WERI-Rb-1 (cell line): ENCODE measurements at regions not wholly inside any gene's neighbourhood (a gene's known extent, or its start where the extent isn't known, plus 50 kb on each side); places are given as distances from the start of the nearest gene placed in this dataset.
"Not testable (repeated sequence)": the region's sequence is repeated elsewhere in the genome, so short reads cannot be mapped to it uniquely, and the experiment has no call there.

Source experiments
- DNase-seq: peaks from one replicate; pipeline ENCODE4 v3.0.0-alpha.2; 2020
- H3K27ac ChIP-seq: fragments of 250-450 bp; sonication (Bioruptor Pico); 2 replicates; pipeline ENCODE4 v1.5.1; 2020; ENCODE audit warnings: mild to moderate bottlenecking, moderate library complexity
- H3K27me3 ChIP-seq: fragments of 250-450 bp; sonication (Bioruptor Pico); 2 replicates; pipeline ENCODE4 v1.5.1; 2021; ENCODE audit warnings: mild to moderate bottlenecking, low read depth, moderate library complexity; ENCODE audit not compliant: insufficient read depth, severe bottlenecking
- H3K36me3 ChIP-seq: fragments of 250-450 bp; sonication (Bioruptor Pico); 2 replicates; pipeline ENCODE4 v1.5.1; 2020; ENCODE audit warnings: mild to moderate bottlenecking, moderate library complexity
- H3K4me3 ChIP-seq: 2 replicates; pipeline ENCODE4 v1.5.1; 2011; ENCODE audit warnings: low read depth, mild to moderate bottlenecking, control low read depth, low read length
- H3K9me3 ChIP-seq: fragments of 250-450 bp; sonication (Bioruptor Pico); 2 replicates; pipeline ENCODE4 v1.5.1; 2021; ENCODE audit warnings: mild to moderate bottlenecking, moderate library complexity; ENCODE audit not compliant: severe bottlenecking
- CTCF ChIP-seq: IDR thresholded peaks from 2 replicates; pipeline ENCODE4 v1.5.1; 2011; ENCODE audit warnings: low read depth, mild to moderate bottlenecking, control low read depth, inconsistent platforms, low read length

- no peaks in the 10 kb centered on the region for H3K9me3 ChIP-seq
- no peak overlapping the region for H3K4me3 ChIP-seq
- H3K27me3 ChIP-seq, result no peaks in the 10 kb centered on the region
- no peak for TF ChIP-seq CTCF
- no peaks in the 10 kb centered on the region for H3K36me3 ChIP-seq
- no peak overlapping the region for H3K27ac ChIP-seq
- DNase-seq, result no peak
These were observed 254.9 kb downstream of the LRIG3 start for GRCh38 chr12:58665375-58665774.

GRCh38 chr12:58668233-58668632 is 252.1 kb downstream of the LRIG3 start:
- H3K4me3 ChIP-seq, result no peak overlapping the region
- no peaks in the 10 kb centered on the region for H3K27me3 ChIP-seq
- DNase-seq, result no peak
- H3K27ac ChIP-seq, result no peak overlapping the region
- H3K36me3 ChIP-seq, result no peaks in the 10 kb centered on the region
- no peaks in the 10 kb centered on the region for H3K9me3 ChIP-seq
- no peak for TF ChIP-seq CTCF

- no peaks in the 10 kb centered on the region for H3K9me3 ChIP-seq
- no peak overlapping the region for H3K27ac ChIP-seq
- H3K27me3 ChIP-seq, result no peaks in the 10 kb centered on the region
- no peak for DNase-seq
- H3K36me3 ChIP-seq, result no peaks in the 10 kb centered on the region
- no peak for TF ChIP-seq CTCF
- no peak overlapping the region for H3K4me3 ChIP-seq
These were observed 251.4 kb downstream of the LRIG3 start for GRCh38 chr12:58668871-58669270.

- Histone ChIP-seq H3K9me3 (no peaks in the 10 kb centered on the region), H3K4me3 (no peak overlapping the region), H3K27me3 (no peaks in the 10 kb centered on the region), H3K27ac (no peak overlapping the region), H3K36me3 (no peaks in the 10 kb centered on the region)
- TF ChIP-seq CTCF, result no peak
- DNase-seq, result no peak
These were observed 249.7 kb downstream of the LRIG3 start for GRCh38 chr12:58670623-58671022.

GRCh38 chr12:58671196-58671595 is 249.1 kb downstream of the LRIG3 start:
- no peak for TF ChIP-seq CTCF

GRCh38 chr12:58673021-58673420 is 247.3 kb downstream of the LRIG3 start:
- Histone ChIP-seq H3K27ac (no peak overlapping the region), H3K27me3 (no peaks in the 10 kb centered on the region), H3K36me3 (no peaks in the 10 kb centered on the region), H3K9me3 (no peaks in the 10 kb centered on the region), H3K4me3 (no peak overlapping the region)
- no peak for TF ChIP-seq CTCF
- no peak for DNase-seq

More at GRCh38 chr12:58671196-58671595, 249.1 kb downstream of the LRIG3 start:
- no peak overlapping the region for H3K27ac ChIP-seq
- H3K36me3 ChIP-seq, result no peaks in the 10 kb centered on the region
- H3K4me3 ChIP-seq, result no peak overlapping the region
- DNase-seq, result no peak
- H3K27me3 ChIP-seq, result no peaks in the 10 kb centered on the region
- H3K9me3 ChIP-seq, result no peaks in the 10 kb centered on the region

- not testable (repeated sequence) for H3K27me3 ChIP-seq, H3K4me3 ChIP-seq, H3K9me3 ChIP-seq, H3K36me3 ChIP-seq, DNase-seq, H3K27ac ChIP-seq
These were observed 242.5 kb downstream of the LRIG3 start for GRCh38 chr12:58677833-58678232.
